ENCODE measurements at regions not wholly inside any gene's neighbourhood (a gene's known extent, or its start where the extent isn't known, plus 50 kb on each side); places are given as distances from the start of the nearest gene placed in this dataset.

- Histone ChIP-seq H3K27me3 (ENCODE audit: low read depth, low read length) (peaks cover 10% of the 10 kb centered on the region; the same call in 1 of the 2 replicates), H3K79me2 (ENCODE audit: low read length) (no peaks in the 10 kb centered on the region), H3K36me3 (replicated peaks; ENCODE audit: low read depth, low read length) (no peaks in the 10 kb centered on the region), H3K9me3 (ENCODE audit: insufficient read depth, low read length) (no peaks in the 10 kb centered on the region), H3K4me3 (ENCODE audit: low read length) (no peak overlapping the region), H3K27ac (ENCODE audit: low read length) (no peak overlapping the region), H2AFZ (ENCODE audit: low read depth, low read length) (no peak overlapping the region), H4K20me1 (ENCODE audit: insufficient read depth, low read length) (no peaks in the 10 kb centered on the region), H3K9ac (ENCODE audit: low read length) (no peak overlapping the region), H3K4me1 (ENCODE audit: low read length) (no peaks in the 10 kb centered on the region), H3K4me2 (ENCODE audit: low read length) (no peak overlapping the region)
- no peak for TF ChIP-seq CTCF (IDR thresholded peaks at IDR 0.05; ENCODE audit: low read depth, low read length)
- TF ChIP-seq EZH2phosphoT487 (IDR thresholded peaks at IDR 0.05; ENCODE audit: low read depth), result no peak
Observed at GRCh38 chr2:42918041-42918440, 125.7 kb upstream of the HAAO start.

- H3K9me3 ChIP-seq (ENCODE audit: insufficient read depth, low read length), result no peaks in the 10 kb centered on the region
- no peak for TF ChIP-seq CTCF (IDR thresholded peaks at IDR 0.05; ENCODE audit: low read depth, low read length)
- TF ChIP-seq EZH2phosphoT487 (IDR thresholded peaks at IDR 0.05; ENCODE audit: low read depth), result no peak
- H3K4me3 ChIP-seq (ENCODE audit: low read length), result no peak overlapping the region
- H3K27me3 ChIP-seq (ENCODE audit: low read depth, low read length), result peaks cover 10% of the 10 kb centered on the region; the same call in 1 of the 2 replicates
- H3K36me3 ChIP-seq (replicated peaks; ENCODE audit: low read depth, low read length), result no peaks in the 10 kb centered on the region
- H4K20me1 ChIP-seq (ENCODE audit: insufficient read depth, low read length), result no peaks in the 10 kb centered on the region
- no peak overlapping the region for H3K4me2 ChIP-seq (ENCODE audit: low read length)
- H3K9ac ChIP-seq (ENCODE audit: low read length), result no peak overlapping the region
- no peak overlapping the region for H2AFZ ChIP-seq (ENCODE audit: low read depth, low read length)
- H3K4me1 ChIP-seq (ENCODE audit: low read length), result no peaks in the 10 kb centered on the region
- no peak overlapping the region for H3K27ac ChIP-seq (ENCODE audit: low read length)
- H3K79me2 ChIP-seq (ENCODE audit: low read length), result no peaks in the 10 kb centered on the region
Observed at GRCh38 chr2:42917425-42917927, 125.1 kb upstream of the HAAO start.

- H2AFZ ChIP-seq (ENCODE audit: low read depth, low read length), result no peak overlapping the region
- H3K27me3 ChIP-seq (ENCODE audit: low read depth, low read length), result peaks cover 10% of the 10 kb centered on the region; the same call in 1 of the 2 replicates
- no peaks in the 10 kb centered on the region for H3K79me2 ChIP-seq (ENCODE audit: low read length)
- H4K20me1 ChIP-seq (ENCODE audit: insufficient read depth, low read length), result no peaks in the 10 kb centered on the region
- TF ChIP-seq EZH2phosphoT487 (IDR thresholded peaks at IDR 0.05; ENCODE audit: low read depth), result no peak
- TF ChIP-seq CTCF (IDR thresholded peaks at IDR 0.05; ENCODE audit: low read depth, low read length), result no peak
- H3K9me3 ChIP-seq (ENCODE audit: insufficient read depth, low read length), result no peaks in the 10 kb centered on the region
- no peak overlapping the region for H3K9ac ChIP-seq (ENCODE audit: low read length)
- no peak overlapping the region for H3K4me3 ChIP-seq (ENCODE audit: low read length)
- no peaks in the 10 kb centered on the region for H3K4me1 ChIP-seq (ENCODE audit: low read length)
- H3K4me2 ChIP-seq (ENCODE audit: low read length), result no peak overlapping the region
- no peaks in the 10 kb centered on the region for H3K36me3 ChIP-seq (replicated peaks; ENCODE audit: low read depth, low read length)
- no peak overlapping the region for H3K27ac ChIP-seq (ENCODE audit: low read length)
Observed at GRCh38 chr2:42916324-42916723, 123.9 kb upstream of the HAAO start.

- Histone ChIP-seq H3K9me3 (ENCODE audit: insufficient read depth, low read length) (no peaks in the 10 kb centered on the region), H3K27me3 (ENCODE audit: low read depth, low read length) (peaks cover 14% of the 10 kb centered on the region; the same call in 1 of the 2 replicates), H4K20me1 (ENCODE audit: insufficient read depth, low read length) (no peaks in the 10 kb centered on the region), H3K79me2 (ENCODE audit: low read length) (no peaks in the 10 kb centered on the region), H2AFZ (ENCODE audit: low read depth, low read length) (no peak overlapping the region), H3K36me3 (replicated peaks; ENCODE audit: low read depth, low read length) (no peaks in the 10 kb centered on the region), H3K4me3 (ENCODE audit: low read length) (no peak overlapping the region), H3K27ac (ENCODE audit: low read length) (no peak overlapping the region), H3K4me1 (ENCODE audit: low read length) (no peaks in the 10 kb centered on the region), H3K4me2 (ENCODE audit: low read length) (no peak overlapping the region), H3K9ac (ENCODE audit: low read length) (no peak overlapping the region)
- TF ChIP-seq CTCF (IDR thresholded peaks at IDR 0.05; ENCODE audit: low read depth, low read length), result no peak
- no peak for TF ChIP-seq EZH2phosphoT487 (IDR thresholded peaks at IDR 0.05; ENCODE audit: low read depth)
Observed at GRCh38 chr2:42914860-42915259, 122.5 kb upstream of the HAAO start.
